22Rv1 (cell line): ENCODE measurements at regions not wholly inside any gene's neighbourhood (a gene's known extent, or its start where the extent isn't known, plus 50 kb on each side); places are given as distances from the start of the nearest gene placed in this dataset.

Experiments
- ZFX ChIP-seq: fragments of 450-650 bp; IDR thresholded peaks from 2 replicates; pipeline ENCODE4 v1.6.1; 2017; ENCODE audit warnings: antibody characterized with exemption, borderline replicate concordance
- TF ChIP-seq, protein P1 (sequence below): fragments of 450-650 bp; IDR thresholded peaks from 2 replicates; pipeline ENCODE4 v1.5.1; 2017; ENCODE audit warnings: mild to moderate bottlenecking

GRCh38 chr3:23647706-23648258 is 158.0 kb upstream of the UBE2E1 start:
- TF ChIP-seq, protein P1, sequence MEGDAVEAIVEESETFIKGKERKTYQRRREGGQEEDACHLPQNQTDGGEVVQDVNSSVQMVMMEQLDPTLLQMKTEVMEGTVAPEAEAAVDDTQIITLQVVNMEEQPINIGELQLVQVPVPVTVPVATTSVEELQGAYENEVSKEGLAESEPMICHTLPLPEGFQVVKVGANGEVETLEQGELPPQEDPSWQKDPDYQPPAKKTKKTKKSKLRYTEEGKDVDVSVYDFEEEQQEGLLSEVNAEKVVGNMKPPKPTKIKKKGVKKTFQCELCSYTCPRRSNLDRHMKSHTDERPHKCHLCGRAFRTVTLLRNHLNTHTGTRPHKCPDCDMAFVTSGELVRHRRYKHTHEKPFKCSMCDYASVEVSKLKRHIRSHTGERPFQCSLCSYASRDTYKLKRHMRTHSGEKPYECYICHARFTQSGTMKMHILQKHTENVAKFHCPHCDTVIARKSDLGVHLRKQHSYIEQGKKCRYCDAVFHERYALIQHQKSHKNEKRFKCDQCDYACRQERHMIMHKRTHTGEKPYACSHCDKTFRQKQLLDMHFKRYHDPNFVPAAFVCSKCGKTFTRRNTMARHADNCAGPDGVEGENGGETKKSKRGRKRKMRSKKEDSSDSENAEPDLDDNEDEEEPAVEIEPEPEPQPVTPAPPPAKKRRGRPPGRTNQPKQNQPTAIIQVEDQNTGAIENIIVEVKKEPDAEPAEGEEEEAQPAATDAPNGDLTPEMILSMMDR = no peak
- no peak for TF ChIP-seq ZFX
